Liver (tissue), 8 donors: ENCODE measurements at regions not wholly inside any gene's neighbourhood (a gene's known extent, or its start where the extent isn't known, plus 50 kb on each side); places are given as distances from the start of the nearest gene placed in this dataset.

Experiments
- DNase-seq: peaks from one replicate; pipeline ENCODE4 v3.0.0-alpha.2; 2017; ENCODE audit warnings: low spot score
- H3K27ac ChIP-seq, 2 donors: one replicate each; pipeline ENCODE4 v1.7.0; 2013; ENCODE audit warnings: inconsistent platforms in 2 of 2, low read length in 2 of 2, control low read depth in 1 of 2, low read depth in 1 of 2, mild to moderate bottlenecking in 1 of 2
- H3K27me3 ChIP-seq, 4 donors: one replicate each; pipeline versions ENCODE4 v1.6.1 to v1.7.0; 2013; ENCODE audit warnings: low read length in 3 of 4, inconsistent platforms in 1 of 4, mild to moderate bottlenecking in 1 of 4, moderate library complexity in 1 of 4; ENCODE audit not compliant: control insufficient read depth in 4 of 4, insufficient read depth in 4 of 4
- H3K36me3 ChIP-seq, 4 donors: one replicate each; pipeline versions ENCODE4 v1.6.1 to v1.7.0; 2013; ENCODE audit warnings: low read length in 3 of 4, mild to moderate bottlenecking in 3 of 4, low read depth in 1 of 4, moderate library complexity in 1 of 4; ENCODE audit not compliant: control insufficient read depth in 4 of 4, insufficient read depth in 3 of 4
- H3K4me1 ChIP-seq, 4 donors: one replicate each; pipeline versions ENCODE4 v1.6.1 to v1.7.0; 2013; ENCODE audit warnings: low read length in 3 of 4, mild to moderate bottlenecking in 3 of 4, moderate library complexity in 1 of 4; ENCODE audit not compliant: control insufficient read depth in 4 of 4, insufficient read depth in 4 of 4
- H3K4me3 ChIP-seq, 3 donors: one replicate each; pipeline versions ENCODE4 v1.6.1 to v1.7.0; 2013; ENCODE audit warnings: low read length in 3 of 3, control low read depth in 1 of 3, low read depth in 1 of 3, mild to moderate bottlenecking in 1 of 3
- H3K9ac ChIP-seq, 2 donors: one replicate each; pipeline ENCODE4 v1.7.0; 2013; ENCODE audit warnings: low read length in 2 of 2, mild to moderate bottlenecking in 2 of 2, moderate library complexity in 2 of 2, control low read depth in 1 of 2, low read depth in 1 of 2
- H3K9me3 ChIP-seq, 4 donors: one replicate each; pipeline versions ENCODE4 v1.6.1 to v1.7.0; 2013; ENCODE audit warnings: low read length in 3 of 4; ENCODE audit not compliant: control insufficient read depth in 4 of 4
- EGR1 ChIP-seq, 2 donors: IDR thresholded peaks; 2 replicates each; pipeline ENCODE4 v1.6.1; 2016 to 2018; ENCODE audit warnings: antibody characterized with exemption in 2 of 2, low read depth in 2 of 2
- FOXA1 ChIP-seq: IDR thresholded peaks from 2 replicates; pipeline ENCODE4 v1.6.1; 2016; ENCODE audit warnings: antibody characterized with exemption
- GABPA ChIP-seq, 2 donors: IDR thresholded peaks in 1 of 2; conservative IDR thresholded peaks in 1 of 2; 2 replicates each; pipeline ENCODE4 v1.6.1; 2016; ENCODE audit warnings: antibody characterized with exemption in 2 of 2, mild to moderate bottlenecking in 1 of 2, moderate library complexity in 1 of 2
- HNF4A ChIP-seq, 2 donors: conservative IDR thresholded peaks; 2 replicates each; pipeline ENCODE4 v1.6.1; 2016; ENCODE audit warnings: antibody characterized with exemption in 2 of 2, mild to moderate bottlenecking in 2 of 2
- JUND ChIP-seq, 2 donors: IDR thresholded peaks; 2 replicates each; pipeline ENCODE4 v1.6.1; 2016; ENCODE audit warnings: antibody characterized with exemption in 2 of 2
- NR2F2 ChIP-seq: IDR thresholded peaks from 2 replicates; pipeline ENCODE4 v1.6.1; 2016; ENCODE audit warnings: antibody characterized with exemption
- RXRA ChIP-seq, 2 donors: IDR thresholded peaks; 2 replicates each; pipeline ENCODE4 v1.6.1; 2017 to 2018; ENCODE audit warnings: antibody characterized with exemption in 2 of 2, mild to moderate bottlenecking in 1 of 2
- SP1 ChIP-seq: IDR thresholded peaks from 2 replicates; pipeline ENCODE4 v1.6.1; 2018; ENCODE audit warnings: antibody characterized with exemption, mild to moderate bottlenecking
- TAF1 ChIP-seq: conservative IDR thresholded peaks from 2 replicates; pipeline ENCODE4 v1.6.1; 2016; ENCODE audit warnings: antibody characterized with exemption, mild to moderate bottlenecking
- YY1 ChIP-seq: IDR thresholded peaks from 2 replicates; pipeline ENCODE4 v1.6.1; 2016; ENCODE audit warnings: antibody characterized with exemption, mild to moderate bottlenecking
- WGBS: extraction: QIAGEN DNeasy Blood & Tissue Kit; methylation state at CpG from one replicate; pipeline ENCODE4 v1.1.7; 2013; 5-methylcytosine and 5-hydroxymethylcytosine counted together
- TF ChIP-seq, protein P1 (sequence below): IDR thresholded peaks from 2 replicates; pipeline ENCODE4 v1.6.1; 2016; ENCODE audit warnings: antibody characterized with exemption, mild to moderate bottlenecking
- TF ChIP-seq, protein P2 (sequence below): IDR thresholded peaks from 2 replicates; pipeline ENCODE4 v1.6.1; 2016; ENCODE audit warnings: antibody characterized with exemption
- TF ChIP-seq, protein P3 (sequence below): IDR thresholded peaks from 2 replicates; pipeline ENCODE4 v1.6.1; 2016; ENCODE audit warnings: antibody characterized with exemption
- TF ChIP-seq, protein P4 (sequence below): IDR thresholded peaks from 2 replicates; pipeline ENCODE4 v1.6.1; 2016; ENCODE audit warnings: antibody characterized with exemption
- TF ChIP-seq, protein P5 (sequence below): fragments of 150-350 bp; IDR thresholded peaks from 2 replicates; pipeline ENCODE4 v1.5.1; 2017; ENCODE audit warnings: improper control_type of control experiment, low read depth, low read length; ENCODE audit not compliant: missing input control
- donor health status: healthy.
- donor health status: healthy.
- donor health status: healthy.
- donor health status: healthy.
- donor health status: healthy.

DNA sequence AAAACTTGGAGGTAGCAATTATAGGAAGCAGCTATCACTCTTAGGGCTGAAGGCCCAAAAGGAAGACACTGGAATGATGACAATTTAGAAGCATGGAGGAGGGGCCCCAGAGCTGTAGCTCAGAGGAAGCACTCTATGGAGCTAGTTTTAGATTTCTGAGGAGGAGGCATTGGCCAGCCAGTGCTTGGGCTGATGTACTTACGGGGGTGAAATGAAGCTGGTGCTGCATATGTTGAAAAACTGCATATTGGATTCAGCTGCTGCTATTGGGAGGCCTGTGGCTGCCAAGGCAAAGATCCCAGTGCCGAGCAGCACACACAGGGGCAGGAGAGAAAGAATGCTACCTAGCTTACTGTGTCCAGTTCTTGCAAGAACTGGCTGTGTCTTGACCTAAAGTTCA is 53.9 kb upstream of the HMHB1 start:
- no peak for DNase-seq
- no peak overlapping the region for H3K27ac ChIP-seq
- H3K27me3 ChIP-seq, result no peaks in the 10 kb centered on the region
- TF ChIP-seq, protein P1, sequence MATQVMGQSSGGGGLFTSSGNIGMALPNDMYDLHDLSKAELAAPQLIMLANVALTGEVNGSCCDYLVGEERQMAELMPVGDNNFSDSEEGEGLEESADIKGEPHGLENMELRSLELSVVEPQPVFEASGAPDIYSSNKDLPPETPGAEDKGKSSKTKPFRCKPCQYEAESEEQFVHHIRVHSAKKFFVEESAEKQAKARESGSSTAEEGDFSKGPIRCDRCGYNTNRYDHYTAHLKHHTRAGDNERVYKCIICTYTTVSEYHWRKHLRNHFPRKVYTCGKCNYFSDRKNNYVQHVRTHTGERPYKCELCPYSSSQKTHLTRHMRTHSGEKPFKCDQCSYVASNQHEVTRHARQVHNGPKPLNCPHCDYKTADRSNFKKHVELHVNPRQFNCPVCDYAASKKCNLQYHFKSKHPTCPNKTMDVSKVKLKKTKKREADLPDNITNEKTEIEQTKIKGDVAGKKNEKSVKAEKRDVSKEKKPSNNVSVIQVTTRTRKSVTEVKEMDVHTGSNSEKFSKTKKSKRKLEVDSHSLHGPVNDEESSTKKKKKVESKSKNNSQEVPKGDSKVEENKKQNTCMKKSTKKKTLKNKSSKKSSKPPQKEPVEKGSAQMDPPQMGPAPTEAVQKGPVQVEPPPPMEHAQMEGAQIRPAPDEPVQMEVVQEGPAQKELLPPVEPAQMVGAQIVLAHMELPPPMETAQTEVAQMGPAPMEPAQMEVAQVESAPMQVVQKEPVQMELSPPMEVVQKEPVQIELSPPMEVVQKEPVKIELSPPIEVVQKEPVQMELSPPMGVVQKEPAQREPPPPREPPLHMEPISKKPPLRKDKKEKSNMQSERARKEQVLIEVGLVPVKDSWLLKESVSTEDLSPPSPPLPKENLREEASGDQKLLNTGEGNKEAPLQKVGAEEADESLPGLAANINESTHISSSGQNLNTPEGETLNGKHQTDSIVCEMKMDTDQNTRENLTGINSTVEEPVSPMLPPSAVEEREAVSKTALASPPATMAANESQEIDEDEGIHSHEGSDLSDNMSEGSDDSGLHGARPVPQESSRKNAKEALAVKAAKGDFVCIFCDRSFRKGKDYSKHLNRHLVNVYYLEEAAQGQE, result no peak
- no peak for TF ChIP-seq NR2F2
- TF ChIP-seq TAF1, result no peak
- TF ChIP-seq YY1, result no peak
- TF ChIP-seq HNF4A (conservative IDR thresholded peaks at IDR 0.05), result no peak
- TF ChIP-seq RXRA (IDR thresholded peaks at IDR 0.05), result no peak
- TF ChIP-seq, protein P2, sequence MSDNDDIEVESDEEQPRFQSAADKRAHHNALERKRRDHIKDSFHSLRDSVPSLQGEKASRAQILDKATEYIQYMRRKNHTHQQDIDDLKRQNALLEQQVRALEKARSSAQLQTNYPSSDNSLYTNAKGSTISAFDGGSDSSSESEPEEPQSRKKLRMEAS, result no peak
- no peak for TF ChIP-seq FOXA1
- TF ChIP-seq, protein P3, sequence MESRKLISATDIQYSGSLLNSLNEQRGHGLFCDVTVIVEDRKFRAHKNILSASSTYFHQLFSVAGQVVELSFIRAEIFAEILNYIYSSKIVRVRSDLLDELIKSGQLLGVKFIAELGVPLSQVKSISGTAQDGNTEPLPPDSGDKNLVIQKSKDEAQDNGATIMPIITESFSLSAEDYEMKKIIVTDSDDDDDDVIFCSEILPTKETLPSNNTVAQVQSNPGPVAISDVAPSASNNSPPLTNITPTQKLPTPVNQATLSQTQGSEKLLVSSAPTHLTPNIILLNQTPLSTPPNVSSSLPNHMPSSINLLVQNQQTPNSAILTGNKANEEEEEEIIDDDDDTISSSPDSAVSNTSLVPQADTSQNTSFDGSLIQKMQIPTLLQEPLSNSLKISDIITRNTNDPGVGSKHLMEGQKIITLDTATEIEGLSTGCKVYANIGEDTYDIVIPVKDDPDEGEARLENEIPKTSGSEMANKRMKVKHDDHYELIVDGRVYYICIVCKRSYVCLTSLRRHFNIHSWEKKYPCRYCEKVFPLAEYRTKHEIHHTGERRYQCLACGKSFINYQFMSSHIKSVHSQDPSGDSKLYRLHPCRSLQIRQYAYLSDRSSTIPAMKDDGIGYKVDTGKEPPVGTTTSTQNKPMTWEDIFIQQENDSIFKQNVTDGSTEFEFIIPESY, result no peak
- TF ChIP-seq JUND (IDR thresholded peaks at IDR 0.05), result no peak
- no peak for TF ChIP-seq GABPA (IDR thresholded peaks at IDR 0.05 in 1 of 2, conservative IDR thresholded peaks at IDR 0.05 in 1 of 2)
- TF ChIP-seq, protein P4, sequence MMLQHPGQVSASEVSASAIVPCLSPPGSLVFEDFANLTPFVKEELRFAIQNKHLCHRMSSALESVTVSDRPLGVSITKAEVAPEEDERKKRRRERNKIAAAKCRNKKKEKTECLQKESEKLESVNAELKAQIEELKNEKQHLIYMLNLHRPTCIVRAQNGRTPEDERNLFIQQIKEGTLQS, result no peak
- 89% methylated on average over 2 of the region's 2 CpGs for WGBS
- H3K9me3 ChIP-seq, result peaks cover 0 to 2% (median 0%) of the 10 kb centered on the region in 4 donors
- no peak overlapping the region for H3K9ac ChIP-seq
- no peaks in the 10 kb centered on the region for H3K36me3 ChIP-seq
- H3K4me1 ChIP-seq, result no peaks in the 10 kb centered on the region
- no peak overlapping the region for H3K4me3 ChIP-seq

DNA sequence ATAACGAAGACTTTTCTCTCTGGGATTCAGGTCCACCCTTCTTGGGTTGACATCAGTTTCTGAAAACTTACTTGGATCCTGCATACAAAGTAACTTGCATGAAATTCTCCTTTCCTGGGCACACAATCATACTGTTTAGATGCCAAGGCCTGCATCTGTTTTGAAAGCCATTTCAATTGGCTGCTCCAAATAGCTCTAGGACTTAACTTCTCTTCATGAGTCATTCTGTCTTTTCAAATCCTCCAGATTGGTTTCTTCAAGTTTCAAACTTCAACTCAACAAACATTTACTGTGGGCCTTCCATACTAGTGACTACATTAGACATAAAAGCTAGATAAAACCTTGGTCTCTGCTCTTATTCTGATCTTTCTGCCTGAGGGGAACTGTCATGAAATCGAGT is 54.8 kb upstream of the HMHB1 start:
- Histone ChIP-seq H3K27me3 (no peaks in the 10 kb centered on the region), H3K9me3 (peaks cover 0 to 2% (median 0%) of the 10 kb centered on the region in 4 donors), H3K4me3 (no peak overlapping the region), H3K9ac (no peak overlapping the region), H3K27ac (no peak overlapping the region), H3K36me3 (no peaks in the 10 kb centered on the region), H3K4me1 (no peaks in the 10 kb centered on the region)
- 91% methylated on average over 2 of the region's 2 CpGs for WGBS
- DNase-seq, result no peak
- TF ChIP-seq, protein P2, result no peak
- TF ChIP-seq, protein P5, sequence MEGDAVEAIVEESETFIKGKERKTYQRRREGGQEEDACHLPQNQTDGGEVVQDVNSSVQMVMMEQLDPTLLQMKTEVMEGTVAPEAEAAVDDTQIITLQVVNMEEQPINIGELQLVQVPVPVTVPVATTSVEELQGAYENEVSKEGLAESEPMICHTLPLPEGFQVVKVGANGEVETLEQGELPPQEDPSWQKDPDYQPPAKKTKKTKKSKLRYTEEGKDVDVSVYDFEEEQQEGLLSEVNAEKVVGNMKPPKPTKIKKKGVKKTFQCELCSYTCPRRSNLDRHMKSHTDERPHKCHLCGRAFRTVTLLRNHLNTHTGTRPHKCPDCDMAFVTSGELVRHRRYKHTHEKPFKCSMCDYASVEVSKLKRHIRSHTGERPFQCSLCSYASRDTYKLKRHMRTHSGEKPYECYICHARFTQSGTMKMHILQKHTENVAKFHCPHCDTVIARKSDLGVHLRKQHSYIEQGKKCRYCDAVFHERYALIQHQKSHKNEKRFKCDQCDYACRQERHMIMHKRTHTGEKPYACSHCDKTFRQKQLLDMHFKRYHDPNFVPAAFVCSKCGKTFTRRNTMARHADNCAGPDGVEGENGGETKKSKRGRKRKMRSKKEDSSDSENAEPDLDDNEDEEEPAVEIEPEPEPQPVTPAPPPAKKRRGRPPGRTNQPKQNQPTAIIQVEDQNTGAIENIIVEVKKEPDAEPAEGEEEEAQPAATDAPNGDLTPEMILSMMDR, result no peak
- TF ChIP-seq SP1 (no peak), EGR1 (IDR thresholded peaks at IDR 0.05; ENCODE audit: low read depth in 2 of 2) (no peak), HNF4A (conservative IDR thresholded peaks at IDR 0.05) (no peak), NR2F2 (no peak)
- TF ChIP-seq, protein P1, result no peak
